ENCODE measurements at regions not wholly inside any gene's neighbourhood (a gene's known extent, or its start where the extent isn't known, plus 50 kb on each side); places are given as distances from the start of the nearest gene placed in this dataset.

DNA sequence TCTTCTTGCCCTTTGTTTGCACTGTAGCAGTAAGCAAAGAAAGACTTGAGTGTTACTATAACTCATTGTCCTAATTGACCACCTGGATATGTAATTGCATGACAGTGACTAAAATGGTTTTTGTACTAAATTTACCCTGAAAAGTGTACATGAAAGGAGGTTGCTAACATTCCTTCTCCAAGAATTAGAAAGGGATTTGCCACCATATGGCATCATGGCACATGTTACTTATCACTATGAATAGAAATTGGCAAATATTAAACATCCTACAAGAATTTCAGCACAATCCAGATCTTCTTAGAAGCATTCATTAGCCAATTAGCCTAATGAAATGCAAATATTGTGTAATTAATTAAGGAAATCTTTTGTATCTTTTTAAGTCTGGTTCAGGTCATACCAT is 834.2 kb downstream of the STPG2 start:
- TF ChIP-seq, protein P1, sequence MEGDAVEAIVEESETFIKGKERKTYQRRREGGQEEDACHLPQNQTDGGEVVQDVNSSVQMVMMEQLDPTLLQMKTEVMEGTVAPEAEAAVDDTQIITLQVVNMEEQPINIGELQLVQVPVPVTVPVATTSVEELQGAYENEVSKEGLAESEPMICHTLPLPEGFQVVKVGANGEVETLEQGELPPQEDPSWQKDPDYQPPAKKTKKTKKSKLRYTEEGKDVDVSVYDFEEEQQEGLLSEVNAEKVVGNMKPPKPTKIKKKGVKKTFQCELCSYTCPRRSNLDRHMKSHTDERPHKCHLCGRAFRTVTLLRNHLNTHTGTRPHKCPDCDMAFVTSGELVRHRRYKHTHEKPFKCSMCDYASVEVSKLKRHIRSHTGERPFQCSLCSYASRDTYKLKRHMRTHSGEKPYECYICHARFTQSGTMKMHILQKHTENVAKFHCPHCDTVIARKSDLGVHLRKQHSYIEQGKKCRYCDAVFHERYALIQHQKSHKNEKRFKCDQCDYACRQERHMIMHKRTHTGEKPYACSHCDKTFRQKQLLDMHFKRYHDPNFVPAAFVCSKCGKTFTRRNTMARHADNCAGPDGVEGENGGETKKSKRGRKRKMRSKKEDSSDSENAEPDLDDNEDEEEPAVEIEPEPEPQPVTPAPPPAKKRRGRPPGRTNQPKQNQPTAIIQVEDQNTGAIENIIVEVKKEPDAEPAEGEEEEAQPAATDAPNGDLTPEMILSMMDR (IDR thresholded peaks at IDR 0.05) = no peak
- no peak for TF ChIP-seq EZH2 (IDR thresholded peaks at IDR 0.05; ENCODE audit: borderline replicate concordance, insufficient read depth, low read depth, low read length, poor library complexity, severe bottlenecking)
